Epithelial cell of proximal tubule (primary cell): ENCODE measurements at regions not wholly inside any gene's neighbourhood (a gene's known extent, or its start where the extent isn't known, plus 50 kb on each side); places are given as distances from the start of the nearest gene placed in this dataset.

Experiments used
- DNase-seq: peaks from one replicate; pipeline ENCODE4 v3.0.0-alpha.2; 2011; ENCODE audit warnings: low read depth
- H3K4me3 ChIP-seq: 2 replicates; pipeline ENCODE4 v1.5.1; 2011; ENCODE audit warnings: low read depth, mild to moderate bottlenecking, low read length
- TF ChIP-seq, protein P1 (sequence below): conservative IDR thresholded peaks from 2 replicates; pipeline ENCODE4 v1.5.1; 2012; ENCODE audit warnings: low read depth, mild to moderate bottlenecking, low read length

DNA sequence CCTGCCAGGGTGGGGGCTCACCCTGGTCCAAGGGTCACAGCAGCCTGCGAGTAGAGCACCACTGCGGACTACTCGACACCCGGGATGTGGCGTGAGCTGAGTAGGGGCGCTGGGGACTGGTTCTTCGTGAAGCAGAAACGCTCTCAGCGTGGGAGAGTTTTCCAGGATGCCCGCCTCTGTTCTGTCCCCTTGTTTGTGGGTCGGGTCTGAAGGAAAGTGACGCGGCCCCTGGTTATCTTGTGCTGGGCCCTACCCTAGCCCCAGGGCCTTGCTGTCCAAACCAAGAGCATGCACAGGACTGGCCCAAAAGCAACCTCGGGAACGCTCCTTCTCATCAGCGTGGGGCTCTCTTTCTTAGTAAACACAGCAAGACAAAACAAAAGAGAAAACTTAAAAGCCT, 303.3 kb downstream of the IRF8 start:
- H3K4me3 ChIP-seq = no peak overlapping the region
- TF ChIP-seq, protein P1, sequence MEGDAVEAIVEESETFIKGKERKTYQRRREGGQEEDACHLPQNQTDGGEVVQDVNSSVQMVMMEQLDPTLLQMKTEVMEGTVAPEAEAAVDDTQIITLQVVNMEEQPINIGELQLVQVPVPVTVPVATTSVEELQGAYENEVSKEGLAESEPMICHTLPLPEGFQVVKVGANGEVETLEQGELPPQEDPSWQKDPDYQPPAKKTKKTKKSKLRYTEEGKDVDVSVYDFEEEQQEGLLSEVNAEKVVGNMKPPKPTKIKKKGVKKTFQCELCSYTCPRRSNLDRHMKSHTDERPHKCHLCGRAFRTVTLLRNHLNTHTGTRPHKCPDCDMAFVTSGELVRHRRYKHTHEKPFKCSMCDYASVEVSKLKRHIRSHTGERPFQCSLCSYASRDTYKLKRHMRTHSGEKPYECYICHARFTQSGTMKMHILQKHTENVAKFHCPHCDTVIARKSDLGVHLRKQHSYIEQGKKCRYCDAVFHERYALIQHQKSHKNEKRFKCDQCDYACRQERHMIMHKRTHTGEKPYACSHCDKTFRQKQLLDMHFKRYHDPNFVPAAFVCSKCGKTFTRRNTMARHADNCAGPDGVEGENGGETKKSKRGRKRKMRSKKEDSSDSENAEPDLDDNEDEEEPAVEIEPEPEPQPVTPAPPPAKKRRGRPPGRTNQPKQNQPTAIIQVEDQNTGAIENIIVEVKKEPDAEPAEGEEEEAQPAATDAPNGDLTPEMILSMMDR = no peak
- no peak for DNase-seq

DNA sequence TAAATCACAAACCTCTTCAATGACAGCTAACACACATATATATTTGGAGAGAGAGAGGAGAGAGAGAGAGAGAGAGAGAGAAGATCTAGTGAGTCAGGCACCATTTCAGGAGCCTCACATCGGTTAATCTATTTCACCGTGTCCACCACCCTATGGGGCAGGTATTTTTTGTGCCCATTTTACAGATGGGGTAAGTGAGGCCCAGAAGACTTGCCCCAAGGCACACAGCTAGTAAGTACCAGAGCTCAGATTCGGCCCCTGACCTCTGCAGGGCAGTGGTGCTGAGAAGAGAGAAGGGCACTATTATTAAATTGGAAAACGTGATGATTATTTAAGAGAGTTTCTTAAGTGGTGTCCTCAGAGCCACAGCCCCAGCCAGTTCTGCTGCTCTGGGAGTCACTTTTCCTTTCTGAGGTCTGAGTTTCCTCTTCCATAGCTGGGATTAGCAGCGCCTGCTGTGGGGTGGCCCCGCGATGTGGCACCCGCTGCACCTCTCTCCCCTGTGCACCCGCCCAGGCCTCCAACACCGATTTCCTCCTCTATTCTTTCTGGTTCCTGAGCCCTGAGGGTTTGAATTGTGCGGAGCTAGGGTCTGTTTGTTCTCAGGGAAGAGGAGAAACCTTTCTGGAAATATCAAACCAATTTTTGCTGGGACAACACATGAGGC, 303.9 kb downstream of the IRF8 start:
- DNase-seq = no peak
- no peak overlapping the region for H3K4me3 ChIP-seq
- TF ChIP-seq, protein P1 = no peak

DNA sequence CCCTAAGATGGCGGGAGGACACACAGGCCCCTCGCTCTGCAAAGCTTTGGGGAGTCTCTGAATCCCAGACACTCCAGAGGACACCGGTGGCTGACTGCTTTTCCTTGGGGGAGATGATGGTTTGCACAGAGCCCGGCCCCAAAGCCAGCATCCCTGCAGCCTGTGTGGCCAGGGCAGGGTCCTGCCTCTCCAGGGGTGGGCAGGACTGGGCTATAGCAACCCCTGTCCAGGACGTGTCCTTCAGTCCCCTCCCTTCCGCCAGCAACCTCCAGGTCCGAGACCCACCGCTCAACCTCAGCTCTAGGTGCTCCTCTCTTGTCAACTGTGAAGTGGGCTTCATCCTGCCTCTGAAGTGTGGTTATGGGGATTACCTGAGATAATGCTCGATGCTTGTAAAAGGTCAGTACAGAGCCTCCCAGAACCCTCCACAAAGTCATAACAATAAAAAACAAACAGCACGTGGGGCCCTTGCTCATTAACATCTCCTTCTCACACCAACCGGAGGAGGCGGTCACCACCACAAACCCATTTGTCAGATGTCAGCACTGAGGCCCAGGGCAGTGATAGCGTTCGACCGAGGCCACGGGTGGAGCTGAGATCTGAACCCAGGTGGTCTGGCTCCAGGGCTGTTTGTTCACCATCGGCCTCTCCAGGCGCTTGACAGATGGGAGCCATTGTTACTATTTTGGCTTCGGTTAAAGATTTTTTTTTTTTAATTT, 304.8 kb downstream of the IRF8 start:
- TF ChIP-seq, protein P1 = no peak
- DNase-seq = no peak
- H3K4me3 ChIP-seq = no peak overlapping the region

DNA sequence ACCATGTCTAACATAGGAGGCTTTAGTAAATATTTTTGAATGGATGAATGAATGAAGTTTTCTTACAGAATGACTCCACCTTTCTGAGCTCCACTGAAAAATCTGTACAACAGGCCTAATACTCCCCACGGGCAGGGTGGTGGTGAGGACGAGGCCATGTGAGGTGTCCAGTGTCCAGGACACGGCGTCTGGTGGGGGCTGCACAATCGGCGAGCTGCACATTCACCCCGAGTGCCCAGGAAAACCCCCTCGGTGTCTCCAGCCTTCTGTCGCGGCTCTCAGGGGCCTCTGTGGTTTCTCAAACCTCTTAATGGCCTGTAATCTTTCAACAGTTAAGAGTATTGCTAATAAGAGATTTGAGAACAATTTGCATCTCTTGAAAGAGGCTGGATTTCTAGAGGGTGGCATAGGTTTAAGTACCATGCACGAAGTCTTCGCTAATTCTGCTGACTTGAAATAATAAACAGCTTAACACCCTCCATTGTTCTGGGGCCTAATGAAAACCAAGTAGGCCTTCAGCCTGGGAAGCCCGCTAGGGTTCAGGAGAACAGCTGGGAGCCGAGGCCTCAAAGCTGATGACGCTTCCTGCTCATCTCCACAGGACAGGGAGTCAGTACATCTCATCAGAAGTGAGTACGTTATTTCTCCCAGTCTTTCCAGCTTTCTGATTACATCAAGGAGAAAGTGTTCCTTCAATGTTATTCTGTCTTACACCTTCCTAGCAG, 304.6 kb upstream of the FOXF1 start:
- DNase-seq = no peak
- TF ChIP-seq, protein P1 = no peak
- no peak overlapping the region for H3K4me3 ChIP-seq

DNA sequence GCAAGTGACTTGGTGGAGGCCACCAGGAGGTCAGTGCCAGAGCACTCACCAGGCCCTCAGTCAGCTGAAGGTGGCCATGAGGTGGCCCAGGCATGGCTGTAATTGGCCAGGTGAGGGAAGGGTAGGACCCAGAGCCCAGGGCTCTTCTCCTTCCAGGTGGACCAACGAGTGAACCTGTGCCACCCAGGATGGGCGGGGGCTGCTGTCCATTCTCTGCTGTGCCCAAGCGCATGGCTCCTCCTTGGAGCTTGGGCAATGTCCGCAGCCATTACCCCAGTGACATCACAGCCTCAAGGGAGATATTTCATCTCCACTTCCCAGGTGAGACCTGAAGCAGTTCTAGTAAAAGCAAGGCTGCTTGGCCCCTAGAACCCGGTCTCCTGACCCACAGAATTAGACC, 303.0 kb upstream of the FOXF1 start:
- TF ChIP-seq, protein P1 = no peak
- no peak for DNase-seq
- H3K4me3 ChIP-seq = no peak overlapping the region

DNA sequence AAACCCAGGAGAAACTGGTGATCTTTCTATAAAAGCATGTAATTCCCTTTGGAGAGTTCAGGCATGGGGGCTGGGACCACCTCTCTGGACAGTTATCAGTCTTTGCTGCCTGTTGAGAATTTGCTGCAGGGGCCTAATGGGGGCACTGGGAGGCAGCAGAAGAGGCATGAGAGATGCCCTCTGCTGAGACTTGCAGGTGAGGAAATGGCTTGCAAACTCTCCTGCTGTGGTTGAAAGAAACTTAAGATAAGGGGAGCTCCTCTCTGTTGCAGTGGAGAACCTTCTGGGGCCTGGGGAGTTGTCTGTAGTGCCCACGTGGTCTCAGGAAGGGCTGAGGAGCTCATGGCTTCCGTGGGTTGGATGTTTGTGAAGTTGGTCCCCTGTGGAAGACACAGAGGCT, 301.1 kb upstream of the FOXF1 start:
- no peak for DNase-seq
- TF ChIP-seq, protein P1 = no peak

More for the DNA sequence above, 301.1 kb upstream of the FOXF1 start:
- H3K4me3 ChIP-seq = no peak overlapping the region
